GM12872 (cell line): ENCODE measurements at regions not wholly inside any gene's neighbourhood (a gene's known extent, or its start where the extent isn't known, plus 50 kb on each side); places are given as distances from the start of the nearest gene placed in this dataset.

Experiments used
- TF ChIP-seq, protein P1 (sequence below): IDR thresholded peaks from 3 replicates; pipeline ENCODE4 v1.5.1; 2011; ENCODE audit warnings: low read depth, mild to moderate bottlenecking, low read length, moderate library complexity; ENCODE audit not compliant: insufficient read depth

DNA sequence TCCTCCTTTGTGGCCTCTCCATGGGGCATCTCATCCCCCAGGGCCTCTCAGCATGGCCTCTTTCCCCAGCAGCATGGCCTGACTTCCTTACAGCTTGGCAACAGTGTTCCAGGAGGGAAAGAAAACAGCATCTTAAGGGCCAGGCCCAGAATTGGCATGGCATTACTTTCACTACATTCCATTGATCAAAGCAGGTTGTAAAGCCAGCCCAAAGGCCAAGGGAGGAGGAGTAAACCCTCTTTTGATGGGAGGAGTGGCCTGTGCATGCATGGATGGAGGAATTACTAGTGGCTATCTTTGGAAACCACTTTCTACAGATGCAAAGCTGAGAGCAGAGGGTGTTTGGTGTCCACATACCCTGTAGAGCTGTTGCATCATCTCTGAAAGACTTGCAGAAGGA is 149.4 kb downstream of the AIPL1 start:
- TF ChIP-seq, protein P1, sequence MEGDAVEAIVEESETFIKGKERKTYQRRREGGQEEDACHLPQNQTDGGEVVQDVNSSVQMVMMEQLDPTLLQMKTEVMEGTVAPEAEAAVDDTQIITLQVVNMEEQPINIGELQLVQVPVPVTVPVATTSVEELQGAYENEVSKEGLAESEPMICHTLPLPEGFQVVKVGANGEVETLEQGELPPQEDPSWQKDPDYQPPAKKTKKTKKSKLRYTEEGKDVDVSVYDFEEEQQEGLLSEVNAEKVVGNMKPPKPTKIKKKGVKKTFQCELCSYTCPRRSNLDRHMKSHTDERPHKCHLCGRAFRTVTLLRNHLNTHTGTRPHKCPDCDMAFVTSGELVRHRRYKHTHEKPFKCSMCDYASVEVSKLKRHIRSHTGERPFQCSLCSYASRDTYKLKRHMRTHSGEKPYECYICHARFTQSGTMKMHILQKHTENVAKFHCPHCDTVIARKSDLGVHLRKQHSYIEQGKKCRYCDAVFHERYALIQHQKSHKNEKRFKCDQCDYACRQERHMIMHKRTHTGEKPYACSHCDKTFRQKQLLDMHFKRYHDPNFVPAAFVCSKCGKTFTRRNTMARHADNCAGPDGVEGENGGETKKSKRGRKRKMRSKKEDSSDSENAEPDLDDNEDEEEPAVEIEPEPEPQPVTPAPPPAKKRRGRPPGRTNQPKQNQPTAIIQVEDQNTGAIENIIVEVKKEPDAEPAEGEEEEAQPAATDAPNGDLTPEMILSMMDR = no peak

DNA sequence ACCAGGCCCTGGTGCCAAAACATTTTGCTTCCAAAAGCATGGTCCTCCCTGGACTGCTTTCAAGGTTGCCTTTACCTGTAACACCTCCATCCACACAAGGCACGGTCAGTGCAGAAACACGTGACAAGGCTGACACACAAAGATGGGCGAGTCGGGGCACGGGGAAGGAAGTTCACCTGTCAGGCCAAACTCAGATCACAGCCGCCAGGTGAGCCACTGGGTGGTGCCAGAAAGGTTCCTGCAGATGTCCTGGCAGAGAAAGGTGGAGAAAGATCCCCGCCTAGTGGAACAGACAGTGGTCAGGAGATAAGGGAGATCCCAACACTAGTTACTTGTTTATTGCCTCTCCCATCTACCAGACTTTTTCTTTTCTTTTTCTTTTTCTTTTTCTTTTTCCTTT is 155.3 kb downstream of the AIPL1 start:
- TF ChIP-seq, protein P1 = peak; percentile 16; the same call in 1 of the 3 replicates

DNA sequence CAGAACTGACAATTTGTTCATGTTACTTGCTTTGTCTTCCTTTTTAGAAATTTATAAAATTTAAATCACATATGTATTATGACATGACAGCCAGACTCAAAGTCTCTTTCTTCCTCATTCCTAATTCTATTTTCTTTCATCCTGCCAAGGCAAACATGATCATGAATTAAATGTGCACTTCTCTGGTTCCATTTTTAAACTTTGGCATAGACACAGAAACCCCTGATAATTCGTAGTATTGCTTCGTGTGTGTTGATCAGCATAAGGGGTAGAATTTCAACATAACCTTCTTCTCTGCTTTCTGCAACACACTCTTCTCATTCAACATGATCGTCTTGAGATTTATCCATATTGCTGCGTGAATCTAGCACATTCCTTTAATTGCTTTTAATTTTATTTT is 156.5 kb downstream of the AIPL1 start:
- TF ChIP-seq, protein P1 = no peak

DNA sequence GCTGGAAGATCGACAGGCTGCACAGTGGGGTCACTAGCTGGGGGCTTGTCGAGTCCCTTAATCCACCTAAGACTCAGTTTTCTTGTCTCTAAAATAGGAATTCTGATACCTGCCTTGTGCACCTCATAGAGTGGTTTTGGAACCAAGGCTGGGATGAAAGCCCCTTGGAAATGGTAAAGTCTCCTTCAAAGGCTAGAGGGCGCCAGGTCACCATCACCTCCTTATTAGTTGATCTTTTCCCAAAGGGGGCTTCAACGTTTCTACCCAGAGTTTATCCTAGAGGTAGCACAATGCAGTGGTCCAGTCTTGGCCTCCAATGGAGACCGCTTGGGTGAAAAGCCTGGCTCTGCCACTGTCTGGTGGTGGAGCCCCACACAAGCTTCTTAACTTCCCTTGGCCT is 158.2 kb downstream of the AIPL1 start:
- TF ChIP-seq, protein P1 = 0 out of 3 replicates have a peak, but pooled peaks have one; percentile 3

DNA sequence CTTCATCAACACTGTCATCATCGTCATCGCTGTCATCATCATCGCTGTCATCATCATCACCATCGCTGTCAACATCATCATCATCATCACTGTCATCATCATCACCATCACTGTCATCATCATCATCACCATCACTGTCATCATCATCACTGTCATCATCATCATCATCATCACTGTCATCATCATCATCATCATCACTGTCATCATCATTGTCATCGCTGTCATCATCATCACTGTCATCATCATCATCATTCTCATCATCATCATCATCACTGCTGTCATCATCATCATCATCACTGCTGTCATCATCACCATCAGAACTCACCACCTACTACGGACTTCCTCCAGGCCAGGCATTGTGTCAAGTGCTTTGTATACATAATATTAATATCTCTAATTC is 160.6 kb downstream of the AIPL1 start:
- TF ChIP-seq, protein P1 = no peak

DNA sequence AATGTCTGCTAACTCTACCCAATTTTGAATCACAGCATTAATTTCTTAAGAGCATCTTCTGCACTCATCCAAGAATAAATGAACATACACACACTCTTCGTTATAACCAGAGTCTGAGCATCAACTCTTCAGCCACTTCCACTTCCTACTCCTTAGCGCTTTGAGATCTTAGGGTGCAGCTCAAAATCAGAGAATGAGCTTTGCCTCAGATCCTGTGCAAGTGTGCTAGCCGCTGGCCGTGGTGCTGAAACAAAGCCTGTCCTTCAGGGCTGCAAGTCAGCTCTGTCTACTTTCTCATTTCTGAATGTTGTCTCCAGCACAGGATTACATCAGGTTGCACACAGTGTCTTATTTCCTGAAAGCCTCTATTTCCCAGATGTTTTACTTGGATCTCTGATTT is 165.4 kb downstream of the AIPL1 start:
- TF ChIP-seq, protein P1 = no peak

DNA sequence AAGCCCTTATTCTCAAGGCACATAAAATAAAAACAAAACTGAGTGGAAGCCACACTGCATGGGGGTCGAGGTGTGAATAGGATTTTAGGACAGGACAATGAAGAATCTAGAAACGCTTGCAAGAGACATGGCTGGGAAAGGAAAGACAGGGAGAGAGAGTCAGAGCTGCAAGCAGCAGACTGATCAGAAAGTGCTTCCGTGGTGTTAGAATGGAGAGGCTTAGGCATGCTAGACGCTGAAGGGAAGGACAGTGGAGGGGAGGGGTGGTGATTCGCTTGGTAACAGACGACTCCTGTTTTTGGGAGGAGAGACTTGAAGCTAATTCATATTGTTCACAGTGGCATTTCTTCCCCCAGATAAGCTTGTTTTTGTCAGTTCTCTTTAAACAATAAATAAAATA is 173.5 kb downstream of the AIPL1 start:
- TF ChIP-seq, protein P1 = no peak

DNA sequence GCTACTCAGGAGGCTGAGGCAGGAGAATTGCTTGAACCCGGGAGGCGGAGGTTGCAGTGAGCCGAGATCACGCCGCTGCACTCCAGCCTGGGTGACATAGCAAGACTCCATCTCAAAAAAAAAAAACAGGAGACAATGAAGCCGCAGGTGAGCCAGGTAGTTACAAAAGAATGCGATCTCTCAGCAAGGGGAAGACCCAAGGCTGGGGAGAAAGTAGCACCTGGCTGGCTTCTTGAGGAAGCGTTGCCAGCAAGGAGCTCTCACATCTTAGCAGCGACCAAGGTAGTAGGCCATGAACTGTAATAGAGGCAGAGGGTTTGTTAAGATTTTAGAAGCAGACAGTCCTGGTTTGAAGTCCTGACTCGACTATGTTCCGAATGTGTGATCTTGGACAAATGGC is 175.0 kb downstream of the AIPL1 start:
- TF ChIP-seq, protein P1 = no peak
